ENCODE measurements at regions not wholly inside any gene's neighbourhood (a gene's known extent, or its start where the extent isn't known, plus 50 kb on each side); places are given as distances from the start of the nearest gene placed in this dataset.

GRCh38 chr1:227449741-227450441 is 113.5 kb upstream of the ZNF678 start:
- DNase-seq: no peak

- no peak for DNase-seq
Measured at GRCh38 chr1:227449051-227449450, 114.3 kb upstream of the ZNF678 start.

- peak; percentile 56 for DNase-seq
Measured at GRCh38 chr1:227447531-227447990, 115.8 kb upstream of the ZNF678 start.

- no peak for DNase-seq
Measured at GRCh38 chr1:227445746-227446145, 117.6 kb upstream of the ZNF678 start.

GRCh38 chr1:227445092-227445674 is 118.2 kb upstream of the ZNF678 start:
- no peak for DNase-seq

- no peak for DNase-seq
Measured at GRCh38 chr1:227440182-227440581, 121.9 kb upstream of the CDC42BPA start.

- peak; percentile 78 for DNase-seq
Measured at GRCh38 chr1:227437495-227438008, 119.3 kb upstream of the CDC42BPA start.

GRCh38 chr1:227434808-227435444 is 116.6 kb upstream of the CDC42BPA start:
- DNase-seq: no peak

- DNase-seq: no peak
Measured at GRCh38 chr1:227433663-227434341, 115.5 kb upstream of the CDC42BPA start.

- DNase-seq: no peak
Measured at GRCh38 chr1:227432981-227433380, 114.7 kb upstream of the CDC42BPA start.

GRCh38 chr1:227432181-227432535 is 113.9 kb upstream of the CDC42BPA start:
- no peak for DNase-seq

- DNase-seq: peak; percentile 26
Measured at GRCh38 chr1:227429447-227430359, 111.4 kb upstream of the CDC42BPA start.

- DNase-seq: peak; percentile 38
Measured at GRCh38 chr1:227428803-227429202, 110.5 kb upstream of the CDC42BPA start.

- no peak for DNase-seq
Measured at GRCh38 chr1:227427411-227427810, 109.1 kb upstream of the CDC42BPA start.

- DNase-seq: no peak
Measured at GRCh38 chr1:227424953-227425352, 106.7 kb upstream of the CDC42BPA start.

GRCh38 chr1:227424159-227424680 is 105.9 kb upstream of the CDC42BPA start:
- DNase-seq: no peak

- DNase-seq: no peak
Measured at GRCh38 chr1:227422581-227422980, 104.3 kb upstream of the CDC42BPA start.

GRCh38 chr1:227420147-227420546 is 101.9 kb upstream of the CDC42BPA start:
- no peak for DNase-seq

- no peak for DNase-seq
Measured at GRCh38 chr1:227417756-227418480, 99.6 kb upstream of the CDC42BPA start.

GRCh38 chr1:227416156-227416830 is 98.0 kb upstream of the CDC42BPA start:
- DNase-seq: no peak
